Daoy (cell line): ENCODE measurements at regions not wholly inside any gene's neighbourhood (a gene's known extent, or its start where the extent isn't known, plus 50 kb on each side); places are given as distances from the start of the nearest gene placed in this dataset.

Experiments
- DNase-seq: peaks from one replicate; pipeline ENCODE4 v3.0.0-alpha.2; 2015; ENCODE audit warnings: low read depth

DNA sequence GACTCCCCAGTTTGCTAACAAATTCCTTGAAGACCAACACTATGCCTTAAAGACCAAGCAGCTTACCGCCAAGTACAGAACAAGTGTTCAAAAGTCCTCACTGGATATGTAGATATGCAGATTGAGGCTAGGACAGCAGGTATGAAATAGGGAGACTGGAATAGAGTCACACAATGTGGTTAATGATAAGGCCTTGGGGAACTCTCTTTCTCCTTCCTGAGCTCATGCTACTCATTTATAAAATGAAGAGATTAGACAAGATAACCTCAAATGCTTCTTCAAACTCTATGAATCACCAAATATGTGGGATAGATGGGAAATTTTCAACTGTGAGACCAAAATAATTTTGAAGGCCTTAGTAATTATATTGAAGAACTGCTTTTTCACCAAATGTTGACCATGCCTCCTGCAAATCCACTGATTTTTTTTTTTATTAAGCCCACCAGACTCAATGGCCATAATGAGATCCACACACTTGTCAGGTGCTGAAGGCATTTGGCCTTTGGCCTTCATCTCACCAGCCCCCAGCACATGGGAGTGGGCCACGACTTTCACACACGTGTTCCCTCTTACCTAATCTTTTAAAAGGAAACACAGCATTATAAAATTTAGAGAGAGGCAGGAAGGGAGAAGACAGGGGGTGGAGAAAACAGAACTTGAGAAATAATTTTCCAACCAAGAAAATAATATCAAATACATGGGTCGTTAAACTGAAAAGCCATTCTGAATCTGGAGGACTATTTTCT lies 181.5 kb downstream of the EN1 start:
- DNase-seq, result no peak

GRCh38 chr2:118661179-118661578 lies 186.3 kb downstream of the EN1 start:
- DNase-seq, result peak; percentile 29

- no peak for DNase-seq
Observed at GRCh38 chr2:118658596-118659198, 188.8 kb downstream of the EN1 start.

GRCh38 chr2:118657466-118657865 lies 190.0 kb downstream of the EN1 start:
- no peak for DNase-seq

GRCh38 chr2:118654945-118655344 lies 192.5 kb downstream of the EN1 start:
- no peak for DNase-seq

DNA sequence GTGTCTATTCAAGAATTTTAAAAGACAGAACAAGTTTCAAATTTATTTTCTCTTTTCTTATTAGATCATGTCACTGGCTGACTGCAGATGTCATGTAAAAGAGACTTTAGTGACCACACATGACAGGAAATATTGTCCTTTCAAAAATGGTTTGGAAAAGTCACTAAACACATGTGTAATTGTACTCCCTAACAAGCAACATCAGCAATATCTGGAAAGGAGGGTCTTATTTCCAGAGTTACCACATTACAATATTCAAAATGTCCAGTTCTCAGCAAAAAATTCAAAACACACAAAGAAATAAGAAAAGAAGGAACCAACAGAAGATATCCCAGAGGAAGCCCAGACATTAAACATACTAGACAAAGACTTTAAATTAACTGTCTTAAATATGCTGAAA lies 197.1 kb downstream of the EN1 start:
- no peak for DNase-seq

DNA sequence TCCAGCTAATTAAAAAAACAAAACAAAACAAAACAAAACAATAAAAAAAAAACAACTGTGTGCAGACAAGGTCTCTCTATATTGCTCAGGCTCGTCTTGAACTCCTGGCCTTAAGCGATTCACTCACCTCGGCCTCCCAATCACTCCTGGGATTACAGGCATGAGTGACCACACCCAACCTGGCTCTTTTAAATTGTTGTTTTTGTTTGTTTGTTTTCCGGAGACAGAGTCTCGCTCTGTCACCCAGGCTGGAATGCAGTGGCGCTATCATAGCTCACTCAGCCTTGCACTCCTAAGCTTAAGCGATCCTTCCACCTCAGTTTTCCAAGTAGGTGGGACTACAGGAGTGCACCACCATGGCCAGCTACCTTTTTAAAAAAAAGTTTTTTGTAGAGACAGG lies 201.6 kb downstream of the EN1 start:
- no peak for DNase-seq

- DNase-seq, result no peak
Observed at GRCh38 chr2:118644190-118644589, 203.3 kb downstream of the EN1 start.

GRCh38 chr2:118643294-118643693 lies 204.2 kb downstream of the EN1 start:
- DNase-seq, result no peak

GRCh38 chr2:118642501-118642900 lies 204.9 kb downstream of the EN1 start:
- no peak for DNase-seq

DNA sequence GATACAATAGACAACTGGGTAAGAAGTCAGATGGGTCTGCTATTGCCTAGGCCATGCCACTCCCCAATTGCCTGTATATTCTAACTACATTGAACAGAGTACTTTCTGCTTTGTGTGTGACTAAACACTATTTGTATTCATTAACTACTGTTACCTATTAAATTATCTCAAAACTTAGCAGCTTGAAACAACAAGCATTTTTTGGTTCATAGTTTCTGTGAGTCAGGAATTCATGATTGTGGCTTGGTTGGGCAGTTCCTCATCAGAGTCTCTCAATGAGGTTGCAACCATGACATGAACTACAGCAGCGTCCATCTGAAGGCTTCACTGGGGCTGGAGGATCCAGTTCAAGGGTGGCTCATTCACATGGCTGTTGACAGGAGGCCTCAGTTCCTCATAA lies 205.7 kb downstream of the EN1 start:
- DNase-seq, result no peak

DNA sequence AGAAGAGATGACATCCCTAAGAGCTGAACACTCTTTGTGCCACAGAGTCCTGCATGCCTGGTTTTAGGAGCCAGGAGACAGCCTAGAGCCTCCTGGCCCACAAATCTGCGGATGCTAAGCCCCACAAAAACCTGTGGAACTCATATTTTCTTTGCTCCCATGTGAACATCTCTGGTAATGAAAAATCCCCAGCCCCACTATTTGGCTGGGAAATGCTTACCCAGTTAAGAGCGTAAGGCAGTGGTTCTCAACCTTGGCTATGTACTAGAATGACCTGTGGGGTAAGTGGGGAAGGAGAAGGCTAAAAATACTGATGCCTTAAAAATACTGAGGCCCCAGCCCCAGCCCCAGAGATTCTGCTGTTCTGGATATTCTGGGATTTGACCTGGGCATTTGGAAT lies 208.1 kb downstream of the EN1 start:
- DNase-seq, result no peak

- DNase-seq, result no peak
Observed at GRCh38 chr2:118638453-118638852, 209.0 kb downstream of the EN1 start.

- DNase-seq, result no peak
Observed at GRCh38 chr2:118635891-118636290, 211.6 kb downstream of the EN1 start.

DNA sequence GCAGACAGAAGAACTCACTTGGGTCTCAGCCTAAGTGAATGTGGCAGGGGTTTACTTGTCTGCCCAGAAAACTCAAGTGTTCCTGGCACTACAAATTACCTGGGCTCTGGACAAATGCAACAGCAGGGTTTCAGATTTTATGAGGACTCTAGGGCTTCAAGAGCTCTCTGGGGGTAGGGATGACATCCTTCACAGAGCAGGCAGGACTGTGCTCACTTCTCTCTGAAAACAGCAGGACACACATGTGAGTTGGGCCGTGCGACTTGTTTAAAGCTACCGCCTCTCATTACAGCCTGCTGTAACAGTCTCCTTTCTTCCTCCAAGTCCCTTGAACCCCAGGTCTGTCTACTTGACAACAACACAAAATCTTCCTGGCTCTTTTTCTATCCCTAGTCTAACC lies 212.6 kb downstream of the EN1 start:
- no peak for DNase-seq

DNA sequence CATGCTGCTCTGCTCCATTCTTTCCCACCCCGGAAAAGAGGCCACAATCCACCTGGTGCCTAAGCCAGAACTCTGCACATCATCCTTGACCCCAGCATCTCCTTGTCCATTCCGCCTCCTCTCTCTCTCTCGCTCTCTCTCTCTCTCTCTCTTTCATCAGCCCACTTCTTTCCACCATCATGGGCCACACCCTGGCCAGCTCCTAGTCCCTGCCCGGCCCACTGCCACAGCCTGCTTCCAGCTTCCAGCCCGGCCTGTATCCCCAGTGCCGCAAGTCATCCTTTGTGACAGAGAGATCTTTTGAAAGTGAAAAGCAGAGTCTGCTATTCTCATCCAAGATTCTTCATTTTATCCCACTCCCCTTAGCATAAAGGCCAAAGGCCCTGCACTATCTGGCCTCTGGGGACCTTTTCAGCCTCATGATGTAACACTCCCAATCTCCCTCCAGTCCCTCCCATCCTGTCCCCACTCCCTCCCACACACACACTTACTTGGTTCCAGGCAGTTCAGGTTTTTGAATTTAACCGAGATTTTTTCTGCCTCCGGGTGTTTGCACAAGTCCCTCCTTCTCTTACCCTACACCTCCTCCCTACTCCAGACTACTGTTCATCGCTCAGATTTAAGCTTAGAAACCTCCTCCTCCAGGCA lies 214.0 kb downstream of the EN1 start:
- no peak for DNase-seq

DNA sequence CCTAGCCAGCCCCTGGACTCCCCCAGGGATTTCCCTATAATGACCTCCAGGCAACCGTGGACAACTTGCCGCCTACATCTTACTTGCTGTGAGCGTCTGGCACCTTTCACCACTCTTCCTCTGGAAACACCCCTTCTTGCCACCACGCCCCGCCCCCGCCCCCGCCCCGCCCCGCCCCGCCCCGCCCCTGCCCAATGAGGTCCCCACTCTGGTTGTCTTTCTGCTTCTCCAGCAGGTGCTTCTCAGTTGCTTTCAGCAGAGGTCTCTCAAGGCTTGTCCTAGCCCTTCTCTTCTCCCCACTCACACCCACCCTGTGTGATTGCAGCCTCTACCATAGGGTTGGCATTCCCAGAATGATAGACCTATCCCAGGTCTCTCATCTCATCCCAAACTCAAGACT lies 214.5 kb downstream of the EN1 start:
- DNase-seq, result no peak

DNA sequence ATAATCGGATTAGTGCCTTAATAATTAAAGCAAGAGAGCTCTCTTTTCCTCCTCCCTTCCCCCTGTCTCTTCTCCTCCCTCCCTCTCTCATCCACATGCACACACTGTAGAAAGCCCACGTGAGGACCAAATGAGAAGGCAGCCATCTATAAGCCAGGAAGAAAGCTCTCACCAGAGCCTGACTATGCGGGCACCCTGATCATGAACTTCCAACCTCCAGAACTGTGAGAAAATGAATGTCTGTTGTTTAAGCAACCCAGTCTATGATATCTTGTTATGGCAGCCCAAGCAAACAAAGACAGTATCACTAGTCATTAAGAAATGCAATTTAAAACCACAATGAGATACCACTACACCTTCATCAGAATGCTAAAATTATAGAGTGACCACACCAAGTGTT lies 220.3 kb downstream of the EN1 start:
- DNase-seq, result no peak

- DNase-seq, result no peak
Observed at GRCh38 chr2:118622913-118623312, 224.5 kb downstream of the EN1 start.

- DNase-seq, result no peak
Observed at GRCh38 chr2:118622108-118622507, 225.3 kb downstream of the EN1 start.

DNA sequence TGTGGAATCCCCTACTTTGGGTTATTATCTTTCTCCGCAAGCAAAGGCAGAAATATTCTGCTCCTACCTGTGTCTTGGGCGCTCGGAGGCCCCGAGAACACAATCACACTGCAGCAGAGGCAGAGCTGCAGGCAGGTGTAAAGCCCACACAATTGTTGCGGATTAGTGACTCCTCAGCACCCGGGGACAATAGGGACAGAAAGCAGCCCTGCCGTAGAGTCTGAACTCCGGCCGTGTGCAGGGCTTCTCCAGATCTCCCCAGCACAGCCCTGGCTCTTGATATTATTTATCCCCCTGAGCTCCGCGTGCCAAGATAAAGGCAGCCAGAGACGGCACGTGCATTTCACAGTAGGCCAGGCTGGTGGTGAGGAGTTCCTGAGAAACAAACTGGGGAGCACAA lies 229.2 kb downstream of the EN1 start:
- no peak for DNase-seq

- no peak for DNase-seq
Observed at GRCh38 chr2:118616432-118616831, 231.0 kb downstream of the EN1 start.

DNA sequence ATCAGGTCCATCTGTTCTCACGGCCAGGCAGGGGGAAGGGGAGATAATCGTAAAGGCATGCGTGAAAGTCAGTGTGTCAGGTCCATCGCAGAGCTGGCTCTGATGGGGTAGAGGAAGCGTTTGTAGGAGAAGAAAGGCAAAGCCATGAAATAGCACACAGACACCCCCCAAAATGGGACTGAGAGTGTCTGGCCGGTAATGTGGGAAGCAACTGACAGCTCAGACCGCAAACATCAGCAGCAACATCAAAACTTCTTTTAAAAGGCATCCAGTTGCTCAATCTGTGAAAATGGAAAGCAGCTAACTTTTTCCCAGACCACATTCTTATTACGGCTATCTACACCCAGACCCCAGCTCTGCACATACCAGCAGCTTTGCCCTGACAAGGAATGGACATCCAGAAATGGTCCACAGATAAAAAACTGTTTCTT lies 232.6 kb downstream of the EN1 start:
- no peak for DNase-seq
